Activated T-helper 17 cell treated with anti-CD3 and anti-CD28 coated beads, Interleukin-2, amount 50 U/mL, for 72 hours (primary cell): ENCODE measurements at regions not wholly inside any gene's neighbourhood (a gene's known extent, or its start where the extent isn't known, plus 50 kb on each side); places are given as distances from the start of the nearest gene placed in this dataset.

Source experiments
- ATAC-seq: fragments of 150-1000 bp; cut with Tn5 transposase; replicated peaks from 2 replicates; pipeline ENCODE4 v1.10.0; 2021; ENCODE audit warnings: mild to moderate bottlenecking, moderate library complexity
- H3K27ac Mint-ChIP-seq: one replicate; pipeline ENCODE4 v1.8.0; 2022; ENCODE audit warnings: mixed read lengths
- H3K27me3 Mint-ChIP-seq: one replicate; pipeline ENCODE4 v1.8.0; 2022; ENCODE audit warnings: mixed read lengths
- H3K36me3 Mint-ChIP-seq: one replicate; pipeline ENCODE4 v1.8.0; 2022; ENCODE audit warnings: low read depth, mild to moderate bottlenecking, mixed read lengths
- H3K4me1 Mint-ChIP-seq: one replicate; pipeline ENCODE4 v1.8.0; 2022; ENCODE audit warnings: mixed read lengths
- H3K4me3 Mint-ChIP-seq: one replicate; pipeline ENCODE4 v1.8.0; 2022; ENCODE audit warnings: mild to moderate bottlenecking, mixed read lengths
- H3K9me3 Mint-ChIP-seq: one replicate; pipeline ENCODE4 v1.8.0; 2022; ENCODE audit warnings: mixed read lengths

- Mint-ChIP-seq H3K4me1 (no peaks in the 10 kb centered on the region), H3K27ac (no peak overlapping the region), H3K9me3 (peaks cover 9% of the 10 kb centered on the region), H3K36me3 (no peaks in the 10 kb centered on the region), H3K27me3 (no peaks in the 10 kb centered on the region), H3K4me3 (no peak overlapping the region)
- ATAC-seq, result no peak
These were observed 784.5 kb downstream of the USP25 start for GRCh38 chr21:16514316-16514715.

GRCh38 chr21:16517383-16517782, 787.6 kb downstream of the USP25 start:
- Mint-ChIP-seq H3K27ac (no peak overlapping the region), H3K4me1 (no peaks in the 10 kb centered on the region), H3K9me3 (peaks cover 3% of the 10 kb centered on the region), H3K27me3 (no peaks in the 10 kb centered on the region), H3K36me3 (no peaks in the 10 kb centered on the region), H3K4me3 (no peak overlapping the region)
- ATAC-seq, result no peak

GRCh38 chr21:16519036-16519435, 789.3 kb downstream of the USP25 start:
- H3K4me1 Mint-ChIP-seq, result no peaks in the 10 kb centered on the region
- no peaks in the 10 kb centered on the region for H3K36me3 Mint-ChIP-seq
- no peak for ATAC-seq
- no peak overlapping the region for H3K4me3 Mint-ChIP-seq
- H3K27me3 Mint-ChIP-seq, result no peaks in the 10 kb centered on the region
- peaks cover 1% of the 10 kb centered on the region for H3K9me3 Mint-ChIP-seq
- no peak overlapping the region for H3K27ac Mint-ChIP-seq

GRCh38 chr21:16519644-16520043, 789.9 kb downstream of the USP25 start:
- Mint-ChIP-seq H3K27me3 (no peaks in the 10 kb centered on the region), H3K4me1 (no peaks in the 10 kb centered on the region), H3K27ac (no peak overlapping the region), H3K4me3 (no peak overlapping the region), H3K36me3 (no peaks in the 10 kb centered on the region), H3K9me3 (no peaks in the 10 kb centered on the region)
- ATAC-seq, result no peak

- Mint-ChIP-seq H3K27me3 (no peaks in the 10 kb centered on the region), H3K27ac (no peak overlapping the region), H3K4me3 (no peak overlapping the region), H3K36me3 (no peaks in the 10 kb centered on the region), H3K9me3 (no peaks in the 10 kb centered on the region), H3K4me1 (no peaks in the 10 kb centered on the region)
- ATAC-seq, result no peak
These were observed 792.8 kb downstream of the USP25 start for GRCh38 chr21:16522548-16522947.

- Mint-ChIP-seq H3K4me3 (no peak overlapping the region), H3K27me3 (no peaks in the 10 kb centered on the region), H3K4me1 (no peaks in the 10 kb centered on the region), H3K36me3 (no peaks in the 10 kb centered on the region), H3K9me3 (peaks cover 7% of the 10 kb centered on the region), H3K27ac (no peak overlapping the region)
- ATAC-seq, result no peak
These were observed 800.9 kb downstream of the USP25 start for GRCh38 chr21:16530656-16531055.

GRCh38 chr21:16532840-16533239, 803.1 kb downstream of the USP25 start:
- H3K27ac Mint-ChIP-seq, result no peak overlapping the region
- peaks cover 7% of the 10 kb centered on the region for H3K9me3 Mint-ChIP-seq
- H3K4me1 Mint-ChIP-seq, result no peaks in the 10 kb centered on the region
- H3K36me3 Mint-ChIP-seq, result no peaks in the 10 kb centered on the region
- no peak for ATAC-seq
- H3K27me3 Mint-ChIP-seq, result no peaks in the 10 kb centered on the region
- no peak overlapping the region for H3K4me3 Mint-ChIP-seq

- no peak overlapping the region for H3K4me3 Mint-ChIP-seq
- no peaks in the 10 kb centered on the region for H3K36me3 Mint-ChIP-seq
- H3K27me3 Mint-ChIP-seq, result no peaks in the 10 kb centered on the region
- H3K9me3 Mint-ChIP-seq, result peaks cover 4% of the 10 kb centered on the region
- no peak overlapping the region for H3K27ac Mint-ChIP-seq
- no peaks in the 10 kb centered on the region for H3K4me1 Mint-ChIP-seq
- no peak for ATAC-seq
These were observed 804.1 kb downstream of the USP25 start for GRCh38 chr21:16533692-16534407.

GRCh38 chr21:16534408-16535101, 804.8 kb downstream of the USP25 start:
- H3K9me3 Mint-ChIP-seq, result no peaks in the 10 kb centered on the region
- no peaks in the 10 kb centered on the region for H3K36me3 Mint-ChIP-seq
- H3K27me3 Mint-ChIP-seq, result no peaks in the 10 kb centered on the region
- H3K4me3 Mint-ChIP-seq, result no peak overlapping the region
- H3K4me1 Mint-ChIP-seq, result no peaks in the 10 kb centered on the region
- H3K27ac Mint-ChIP-seq, result no peak overlapping the region
- ATAC-seq, result no peak

GRCh38 chr21:16535102-16535422, 805.3 kb downstream of the USP25 start:
- no peak for ATAC-seq
- H3K9me3 Mint-ChIP-seq, result no peaks in the 10 kb centered on the region
- no peaks in the 10 kb centered on the region for H3K36me3 Mint-ChIP-seq
- H3K4me1 Mint-ChIP-seq, result no peaks in the 10 kb centered on the region
- no peak overlapping the region for H3K27ac Mint-ChIP-seq
- no peak overlapping the region for H3K4me3 Mint-ChIP-seq
- H3K27me3 Mint-ChIP-seq, result no peaks in the 10 kb centered on the region

- Mint-ChIP-seq H3K4me1 (no peaks in the 10 kb centered on the region), H3K4me3 (no peak overlapping the region), H3K36me3 (no peaks in the 10 kb centered on the region)
These were observed 805.8 kb downstream of the USP25 start for GRCh38 chr21:16535626-16536025.

GRCh38 chr21:16536140-16536539, 806.4 kb downstream of the USP25 start:
- Mint-ChIP-seq H3K9me3 (peaks cover under 1% of the 10 kb centered on the region), H3K27me3 (no peaks in the 10 kb centered on the region), H3K27ac (no peak overlapping the region), H3K4me1 (no peaks in the 10 kb centered on the region), H3K4me3 (no peak overlapping the region), H3K36me3 (no peaks in the 10 kb centered on the region)
- no peak for ATAC-seq

More at GRCh38 chr21:16535626-16536025, 805.8 kb downstream of the USP25 start:
- Mint-ChIP-seq H3K27me3 (no peaks in the 10 kb centered on the region), H3K9me3 (no peaks in the 10 kb centered on the region), H3K27ac (no peak overlapping the region)
- ATAC-seq, result no peak

- no peak overlapping the region for H3K27ac Mint-ChIP-seq
- no peaks in the 10 kb centered on the region for H3K36me3 Mint-ChIP-seq
- no peaks in the 10 kb centered on the region for H3K4me1 Mint-ChIP-seq
- no peak overlapping the region for H3K4me3 Mint-ChIP-seq
- ATAC-seq, result no peak
- H3K27me3 Mint-ChIP-seq, result no peaks in the 10 kb centered on the region
- H3K9me3 Mint-ChIP-seq, result peaks cover 3% of the 10 kb centered on the region
These were observed 807.1 kb downstream of the USP25 start for GRCh38 chr21:16536643-16537434.

- Mint-ChIP-seq H3K9me3 (peaks cover 3% of the 10 kb centered on the region), H3K4me3 (no peak overlapping the region), H3K4me1 (no peaks in the 10 kb centered on the region), H3K27ac (no peak overlapping the region), H3K36me3 (no peaks in the 10 kb centered on the region), H3K27me3 (no peaks in the 10 kb centered on the region)
- ATAC-seq, result no peak
These were observed 807.7 kb downstream of the USP25 start for GRCh38 chr21:16537501-16537900.

- Mint-ChIP-seq H3K27me3 (no peaks in the 10 kb centered on the region), H3K27ac (no peak overlapping the region), H3K4me1 (no peaks in the 10 kb centered on the region), H3K4me3 (no peak overlapping the region), H3K9me3 (peaks cover 3% of the 10 kb centered on the region), H3K36me3 (no peaks in the 10 kb centered on the region)
- ATAC-seq, result no peak
These were observed 808.6 kb downstream of the USP25 start for GRCh38 chr21:16538405-16538804.
